Calu3 (cell line): ENCODE measurements at regions not wholly inside any gene's neighbourhood (a gene's known extent, or its start where the extent isn't known, plus 50 kb on each side); places are given as distances from the start of the nearest gene placed in this dataset.

ENCODE experiments used
- BruUV-seq: library from RNA; stranded (reverse); fragments of 400-500 nt; replicated peaks from 2 replicates; lab custom pipeline; 2021; lab: Mats Ljungman, UMichigan
- CTCF ChIA-PET: fragments of 300-600 bp; sonication (Branson Sonifier 250); formaldehyde crosslinking; loops from one replicate; lab custom pipeline; 2022; ENCODE audit warnings: antibody characterized with exemption; lab: Charles Lee
- DNase-seq: peaks from one replicate; pipeline ENCODE4 v3.0.0; 2022
- H3K27ac Mint-ChIP-seq: one replicate; pipeline ENCODE4 v1.8.0; 2022; ENCODE audit warnings: mixed read lengths; ENCODE audit not compliant: unreplicated experiment
- H3K27me3 Mint-ChIP-seq: one replicate; pipeline ENCODE4 v1.8.0; 2022; ENCODE audit warnings: mixed read lengths; ENCODE audit not compliant: unreplicated experiment
- H3K36me3 Mint-ChIP-seq: one replicate; pipeline ENCODE4 v1.8.0; 2022; ENCODE audit warnings: mild to moderate bottlenecking, moderate library complexity, mixed read lengths; ENCODE audit not compliant: insufficient read depth, unreplicated experiment
- H3K4me1 Mint-ChIP-seq: one replicate; pipeline ENCODE4 v1.8.0; 2022; ENCODE audit warnings: mild to moderate bottlenecking, low read depth, mixed read lengths; ENCODE audit not compliant: unreplicated experiment
- H3K4me3 Mint-ChIP-seq: one replicate; pipeline ENCODE4 v1.8.0; 2022; ENCODE audit warnings: mild to moderate bottlenecking, low read depth, moderate library complexity, mixed read lengths; ENCODE audit not compliant: unreplicated experiment
- H3K9me3 Mint-ChIP-seq: one replicate; pipeline ENCODE4 v1.8.0; 2022; ENCODE audit warnings: low read depth, mixed read lengths; ENCODE audit not compliant: unreplicated experiment
- CTCF ChIP-seq: fragments of 200-600 bp; IDR thresholded peaks from one replicate; pipeline ENCODE4 v1.8.0; 2022; ENCODE audit warnings: antibody characterized with exemption; ENCODE audit not compliant: unreplicated experiment
- intact Hi-C: fragments of 100-400 bp; cut with micrococcal nuclease; formaldehyde crosslinking; loops from one replicate; pipeline ENCODE4 v1.10.0; 2022; ENCODE audit not compliant: unreplicated experiment

GRCh38 chr6:94238868-94239267 is 819.5 kb upstream of the EPHA7 start:
- Mint-ChIP-seq H3K27me3 (no peaks in the 10 kb centered on the region), H3K27ac (no peak overlapping the region), H3K4me1 (no peaks in the 10 kb centered on the region), H3K9me3 (peaks cover 12% of the 10 kb centered on the region), H3K36me3 (no peaks in the 10 kb centered on the region), H3K4me3 (no peak overlapping the region)
- BruUV-seq: no TSS peak
- CTCF ChIA-PET: no interaction called here
- TF ChIP-seq CTCF: no peak
- intact Hi-C loops: no loop called here
- no peak for DNase-seq

GRCh38 chr6:94227741-94228140 is 808.4 kb upstream of the EPHA7 start:
- Mint-ChIP-seq H3K4me1 (no peaks in the 10 kb centered on the region), H3K4me3 (no peak overlapping the region), H3K36me3 (no peaks in the 10 kb centered on the region), H3K27ac (no peak overlapping the region), H3K9me3 (peaks cover 2% of the 10 kb centered on the region), H3K27me3 (no peaks in the 10 kb centered on the region)
- no peak for DNase-seq
- intact Hi-C loops: no loop called here
- CTCF ChIA-PET: no interaction called here
- no TSS peak for BruUV-seq
- no peak for TF ChIP-seq CTCF

- CTCF ChIA-PET: no interaction called here
- peaks cover 8% of the 10 kb centered on the region for H3K9me3 Mint-ChIP-seq
- TF ChIP-seq CTCF: no peak
- H3K27me3 Mint-ChIP-seq: no peaks in the 10 kb centered on the region
- no peak for DNase-seq
- no peak overlapping the region for H3K4me3 Mint-ChIP-seq
- no peaks in the 10 kb centered on the region for H3K4me1 Mint-ChIP-seq
- intact Hi-C loops: no loop called here
- no peaks in the 10 kb centered on the region for H3K36me3 Mint-ChIP-seq
- H3K27ac Mint-ChIP-seq: no peak overlapping the region
- BruUV-seq: no TSS peak
Measured at GRCh38 chr6:94217836-94218235, 798.5 kb upstream of the EPHA7 start.

GRCh38 chr6:94215552-94215951 is 796.2 kb upstream of the EPHA7 start:
- no peaks in the 10 kb centered on the region for H3K4me1 Mint-ChIP-seq
- intact Hi-C loops: no loop called here
- no peaks in the 10 kb centered on the region for H3K27me3 Mint-ChIP-seq
- BruUV-seq: no TSS peak
- CTCF ChIA-PET: no interaction called here
- H3K4me3 Mint-ChIP-seq: no peak overlapping the region
- H3K9me3 Mint-ChIP-seq: peaks cover 5% of the 10 kb centered on the region
- H3K36me3 Mint-ChIP-seq: no peaks in the 10 kb centered on the region
- TF ChIP-seq CTCF: no peak
- H3K27ac Mint-ChIP-seq: no peak overlapping the region
- DNase-seq: no peak
